GM12872 (cell line): ENCODE measurements at regions not wholly inside any gene's neighbourhood (a gene's known extent, or its start where the extent isn't known, plus 50 kb on each side); places are given as distances from the start of the nearest gene placed in this dataset.

Source experiments
- CTCF ChIP-seq: IDR thresholded peaks from 3 replicates; pipeline ENCODE4 v1.5.1; 2011; ENCODE audit warnings: low read depth, mild to moderate bottlenecking, low read length, moderate library complexity; ENCODE audit not compliant: insufficient read depth

- TF ChIP-seq CTCF: no peak
Observed at GRCh38 chr4:101669138-101669831, 121.2 kb upstream of the BANK1 start.

- no peak for TF ChIP-seq CTCF
Observed at GRCh38 chr4:101667348-101667747, 123.2 kb upstream of the BANK1 start.

- no peak for TF ChIP-seq CTCF
Observed at GRCh38 chr4:101660607-101661006, 129.9 kb upstream of the BANK1 start.

GRCh38 chr4:101655857-101656256, 134.7 kb upstream of the BANK1 start:
- no peak for TF ChIP-seq CTCF

- TF ChIP-seq CTCF: no peak
Observed at GRCh38 chr4:101655005-101655404, 135.5 kb upstream of the BANK1 start.

GRCh38 chr4:101651778-101652177, 138.8 kb upstream of the BANK1 start:
- TF ChIP-seq CTCF: no peak

GRCh38 chr4:101649790-101650515, 140.6 kb upstream of the BANK1 start:
- no peak for TF ChIP-seq CTCF
